HepG2 (cell line): ENCODE measurements at regions not wholly inside any gene's neighbourhood (a gene's known extent, or its start where the extent isn't known, plus 50 kb on each side); places are given as distances from the start of the nearest gene placed in this dataset.

Source experiments
- ATAC-seq: fragments of 200-7000 bp; cut with Tn5 transposase; 3 replicates; pipeline ENCODE4 v1.9.1; 2020; ENCODE audit warnings: mild to moderate bottlenecking, moderate library complexity
- BruUV-seq: library from RNA; stranded (reverse); fragments of 400-500 nt; replicated peaks from 2 replicates; lab custom pipeline; 2021; lab: Mats Ljungman, UMichigan
- CTCF ChIA-PET: fragments of 300-600 bp; formaldehyde crosslinking; extraction: SDS; loops from one replicate; lab custom pipeline; 2021; ENCODE audit warnings: low total read pairs, inconsistent platforms, low intra/inter-chr PET ratio; lab: Yijun Ruan, JAX
- POLR2A ChIA-PET: fragments of 350-600 bp; sonication (Branson Sonifier 250); formaldehyde crosslinking; loops from one replicate; lab custom pipeline; 2020; ENCODE audit warnings: antibody characterized with exemption, inconsistent platforms; lab: Yijun Ruan, JAX
- DNase-seq: peaks from one replicate; pipeline ENCODE4 v3.0.0-alpha.2; 2015; ENCODE audit warnings: low spot score
- FAIRE-seq: peaks from 3 replicates; lab custom pipeline; 2011; peaks lifted over from hg19 to GRCh38; lab: Jason Lieb, UNC
- H2AFZ ChIP-seq: one replicate; pipeline ENCODE4 v1.6.1; 2011; ENCODE audit warnings: low read length, inconsistent platforms
- H3K27ac ChIP-seq: fragments of 300-600 bp; 3 replicates; pipeline ENCODE4 v1.8.0; 2011; ENCODE audit warnings: mixed run types, mild to moderate bottlenecking, mixed read lengths, low read length, inconsistent platforms; ENCODE audit not compliant: insufficient read depth; ENCODE audit errors: extremely low read length
- H3K27me3 ChIP-seq, 2 experiments: fragments of 200-600 bp in 1 of 2; 2 replicates in 1 of 2; 3 replicates in 1 of 2; pipeline versions ENCODE4 v1.6.0 to v1.8.0; 2011; ENCODE audit warnings: low read length in 2 of 2, mild to moderate bottlenecking in 2 of 2, moderate library complexity in 2 of 2, inconsistent platforms in 1 of 2; ENCODE audit not compliant: insufficient read depth in 2 of 2, control insufficient read depth in 1 of 2
- H3K36me3 ChIP-seq, 2 experiments: fragments of 200-600 bp in 1 of 2; replicated peaks in 1 of 2; 2 replicates in 1 of 2; 3 replicates in 1 of 2; pipeline versions ENCODE4 v1.5.1 to v1.8.0; 2011; ENCODE audit warnings: low read length in 2 of 2, inconsistent platforms in 1 of 2; ENCODE audit not compliant: insufficient read depth in 2 of 2, control insufficient read depth in 1 of 2
- H3K4me1 ChIP-seq: 2 replicates; pipeline ENCODE4 v1.5.1; 2012; ENCODE audit warnings: low read length, inconsistent platforms; ENCODE audit not compliant: insufficient read depth
- H3K4me2 ChIP-seq: 2 replicates; pipeline ENCODE4 v1.6.0; 2011; ENCODE audit warnings: low read depth, low read length, inconsistent platforms
- H3K4me3 ChIP-seq, 3 experiments: fragments of 200-600 bp in 1 of 3; sonication (generic), shearing (Covaris generic) in 1 of 3; replicated peaks in 1 of 3; 2 replicates each; pipeline ENCODE4 v1.5.1; 2011 to 2016; ENCODE audit warnings: low read length in 3 of 3, inconsistent platforms in 2 of 3, low read depth in 2 of 3, mild to moderate bottlenecking in 2 of 3, control low read depth in 1 of 3, mixed read lengths in 1 of 3; ENCODE audit not compliant: insufficient read depth in 1 of 3
- H3K79me2 ChIP-seq: one replicate; pipeline ENCODE4 v1.6.1; 2011; ENCODE audit warnings: low read length, inconsistent platforms; ENCODE audit not compliant: insufficient read depth
- H3K9ac ChIP-seq: 2 replicates; pipeline ENCODE4 v1.6.0; 2011; ENCODE audit warnings: mild to moderate bottlenecking, low read depth, low read length, inconsistent platforms; ENCODE audit not compliant: insufficient read depth
- H3K9me3 ChIP-seq: 2 replicates; pipeline ENCODE4 v1.5.1; 2012; ENCODE audit warnings: mild to moderate bottlenecking, low read length
- H4K20me1 ChIP-seq: 2 replicates; pipeline ENCODE4 v1.6.0; 2011; ENCODE audit warnings: inconsistent platforms, mild to moderate bottlenecking, low read length, moderate library complexity; ENCODE audit not compliant: insufficient read depth
- ELF1 ChIP-seq: sonication (generic); formaldehyde crosslinking; IDR thresholded peaks from 2 replicates; pipeline ENCODE4 v1.4.0; 2020; ENCODE audit warnings: missing genetic modification reagents
- HNF4G ChIP-seq, 2 experiments: sonication (generic) in 1 of 2; formaldehyde crosslinking in 1 of 2; IDR thresholded peaks; 2 replicates each; pipeline versions ENCODE4 v1.4.0 to v1.6.1; 2011 to 2020; ENCODE audit warnings: borderline replicate concordance in 2 of 2, low read depth in 2 of 2, mild to moderate bottlenecking in 2 of 2, low read length in 1 of 2, missing genetic modification reagents in 1 of 2, moderate library complexity in 1 of 2
- IKZF4 ChIP-seq: sonication (generic); formaldehyde crosslinking; IDR thresholded peaks from 2 replicates; pipeline ENCODE4 v1.5.1; 2020; ENCODE audit warnings: borderline replicate concordance, mild to moderate bottlenecking, low read depth, missing genetic modification reagents; ENCODE audit errors: not compliant biosample characterization
- JUN ChIP-seq: sonication (generic); formaldehyde crosslinking; IDR thresholded peaks from 2 replicates; pipeline ENCODE4 v1.4.0; 2020; ENCODE audit warnings: mild to moderate bottlenecking, missing genetic modification reagents
- MEIS1 ChIP-seq: sonication (generic); formaldehyde crosslinking; IDR thresholded peaks from 2 replicates; pipeline ENCODE4 v1.9.0; 2021; ENCODE audit warnings: mild to moderate bottlenecking, missing genetic modification reagents, moderate library complexity, borderline replicate concordance
- SNRNP70 ChIP-seq: fragments of 200-400 bp; formaldehyde crosslinking; IDR thresholded peaks from 2 replicates; pipeline ENCODE4 v1.6.1; 2017; ENCODE audit warnings: mild to moderate bottlenecking, low read depth, low read length, moderate library complexity
- TBP ChIP-seq: sonication (generic); formaldehyde crosslinking; IDR thresholded peaks from 2 replicates; pipeline ENCODE4 v1.5.0; 2020; ENCODE audit warnings: missing genetic modification reagents
- U2AF2 ChIP-seq: fragments of 200-400 bp; formaldehyde crosslinking; IDR thresholded peaks from 2 replicates; pipeline ENCODE4 v1.6.1; 2017; ENCODE audit warnings: low read depth, mild to moderate bottlenecking, low read length
- ZBTB3 ChIP-seq: sonication (generic); formaldehyde crosslinking; IDR thresholded peaks from 2 replicates; pipeline ENCODE4 v1.4.0; 2020; ENCODE audit warnings: low read depth, mild to moderate bottlenecking, moderate library complexity, missing genetic modification reagents, borderline replicate concordance
- ZBTB7B ChIP-seq: sonication (generic); formaldehyde crosslinking; IDR thresholded peaks from 2 replicates; pipeline ENCODE4 v1.4.0; 2020; ENCODE audit warnings: missing genetic modification reagents
- ZFP1 ChIP-seq: IDR thresholded peaks from 2 replicates; pipeline ENCODE4 v1.6.1; 2016
- ZIK1 ChIP-seq: sonication (generic); formaldehyde crosslinking; IDR thresholded peaks from 2 replicates; pipeline ENCODE4 v1.5.0; 2020; ENCODE audit warnings: mild to moderate bottlenecking, low read depth, missing genetic modification reagents, borderline replicate concordance
- in situ Hi-C: cut with HindIII; loops from 2 replicates; pipeline ENCODE4 v1.10.0; 2017; ENCODE audit warnings: low pct_unique_long_range_greater_than_20kb; ENCODE audit not compliant: extremely low pct_ligation_motif_present
- intact Hi-C: fragments of 100-400 bp; cut with micrococcal nuclease; formaldehyde crosslinking; loops from one replicate; pipeline ENCODE4 v1.10.0; 2022; ENCODE audit not compliant: unreplicated experiment
- TF ChIP-seq, protein P1 (sequence below): sonication (generic); formaldehyde crosslinking; IDR thresholded peaks from 2 replicates; pipeline ENCODE4 v1.4.0; 2020; ENCODE audit warnings: low read depth, mild to moderate bottlenecking, missing genetic modification reagents
- TF ChIP-seq, protein P2 (sequence below): IDR thresholded peaks from 2 replicates; pipeline ENCODE4 v1.6.1; 2016; ENCODE audit warnings: low read depth, missing genetic modification reagents, missing compliant biosample characterization

DNA sequence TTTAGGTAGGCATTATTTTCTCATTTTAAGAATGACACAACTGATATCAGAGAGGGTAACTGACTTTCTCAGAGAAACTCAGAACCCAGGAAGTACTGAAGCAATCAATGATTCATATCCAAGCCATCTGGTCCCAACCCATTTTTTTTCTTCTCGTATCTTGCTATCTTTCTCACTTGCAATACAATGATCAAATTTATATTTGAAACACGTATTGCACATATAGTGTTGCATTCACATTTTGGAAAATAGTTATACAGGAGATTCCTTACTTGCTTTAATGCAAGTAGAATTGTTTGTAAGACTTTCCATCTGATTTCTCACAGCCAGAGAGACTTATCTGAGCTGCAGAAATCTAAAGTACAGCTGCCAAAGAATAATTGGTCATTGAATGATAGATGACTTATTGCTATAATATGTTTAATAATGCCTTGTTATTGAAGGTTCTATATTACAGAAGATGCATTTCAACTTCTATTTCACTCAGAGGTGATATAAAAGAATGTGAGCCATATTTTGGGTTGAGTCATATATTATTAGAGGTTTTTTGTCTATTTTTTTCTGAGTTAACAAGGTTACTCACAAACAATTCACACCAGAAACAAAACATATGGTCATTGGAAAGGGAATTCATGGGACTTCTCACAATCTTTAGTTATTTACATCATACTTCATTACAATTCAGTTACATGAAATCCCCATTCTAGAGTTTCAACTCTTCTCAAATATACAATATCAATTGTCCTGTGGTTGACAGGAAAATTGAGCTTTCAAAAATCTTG, 337.5 kb upstream of the CITED2 start (continued):
- TF ChIP-seq SNRNP70 (no peak), JUN (CRISPR knock-in tag) (no peak), HNF4G (IDR thresholded peaks at IDR 0.05; ENCODE audit: borderline replicate concordance, low read depth, low read length) (no peak), HNF4G (CRISPR knock-in tag; IDR thresholded peaks at IDR 0.05; ENCODE audit: borderline replicate concordance, low read depth) (no peak), ZBTB3 (CRISPR knock-in tag) (no peak), ZBTB7B (no peak), U2AF2 (no peak)

DNA sequence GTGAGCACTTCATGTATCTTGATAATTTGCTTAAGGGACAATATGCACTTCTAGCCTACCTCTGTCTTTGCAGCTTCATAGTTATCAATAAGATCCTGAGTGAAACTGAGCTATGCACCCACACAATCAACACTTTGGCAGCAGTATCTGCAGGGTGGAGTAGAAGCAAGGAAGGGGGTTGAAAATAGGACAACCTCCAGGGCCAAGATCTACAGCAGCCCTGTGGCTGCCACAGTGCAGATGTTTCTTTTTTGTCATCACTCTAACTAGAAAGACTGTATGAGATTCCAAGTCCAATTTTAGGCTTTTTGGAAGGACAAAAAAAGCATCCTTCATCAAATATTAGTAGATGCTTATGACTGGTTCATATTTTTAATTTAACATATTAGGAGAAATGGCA, 336.1 kb upstream of the CITED2 start:
- CTCF ChIA-PET: no interaction called here
- ATAC-seq: no peak
- Histone ChIP-seq H3K9me3 (no peaks in the 10 kb centered on the region), H3K36me3 (no peaks in the 10 kb centered on the region), H3K27me3 (no peaks in the 10 kb centered on the region), H3K79me2 (no peaks in the 10 kb centered on the region), H3K9ac (no peak overlapping the region), H3K4me2 (no peak overlapping the region), H3K4me3 (no peak overlapping the region), H4K20me1 (no peaks in the 10 kb centered on the region), H2AFZ (no peak overlapping the region), H3K27ac (no peak overlapping the region), H3K4me1 (peaks cover 16% of the 10 kb centered on the region)
- intact Hi-C loops: no loop called here
- TF ChIP-seq ELF1 (CRISPR knock-in tag): no peak
- no peak for TF ChIP-seq TBP
- TF ChIP-seq IKZF4 (CRISPR knock-in tag): no peak
- TF ChIP-seq ZIK1 (CRISPR knock-in tag): no peak
- TF ChIP-seq MEIS1: no peak
- TF ChIP-seq, protein P1, sequence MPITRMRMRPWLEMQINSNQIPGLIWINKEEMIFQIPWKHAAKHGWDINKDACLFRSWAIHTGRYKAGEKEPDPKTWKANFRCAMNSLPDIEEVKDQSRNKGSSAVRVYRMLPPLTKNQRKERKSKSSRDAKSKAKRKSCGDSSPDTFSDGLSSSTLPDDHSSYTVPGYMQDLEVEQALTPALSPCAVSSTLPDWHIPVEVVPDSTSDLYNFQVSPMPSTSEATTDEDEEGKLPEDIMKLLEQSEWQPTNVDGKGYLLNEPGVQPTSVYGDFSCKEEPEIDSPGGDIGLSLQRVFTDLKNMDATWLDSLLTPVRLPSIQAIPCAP (CRISPR knock-in tag): no peak
- TF ChIP-seq, protein P2, sequence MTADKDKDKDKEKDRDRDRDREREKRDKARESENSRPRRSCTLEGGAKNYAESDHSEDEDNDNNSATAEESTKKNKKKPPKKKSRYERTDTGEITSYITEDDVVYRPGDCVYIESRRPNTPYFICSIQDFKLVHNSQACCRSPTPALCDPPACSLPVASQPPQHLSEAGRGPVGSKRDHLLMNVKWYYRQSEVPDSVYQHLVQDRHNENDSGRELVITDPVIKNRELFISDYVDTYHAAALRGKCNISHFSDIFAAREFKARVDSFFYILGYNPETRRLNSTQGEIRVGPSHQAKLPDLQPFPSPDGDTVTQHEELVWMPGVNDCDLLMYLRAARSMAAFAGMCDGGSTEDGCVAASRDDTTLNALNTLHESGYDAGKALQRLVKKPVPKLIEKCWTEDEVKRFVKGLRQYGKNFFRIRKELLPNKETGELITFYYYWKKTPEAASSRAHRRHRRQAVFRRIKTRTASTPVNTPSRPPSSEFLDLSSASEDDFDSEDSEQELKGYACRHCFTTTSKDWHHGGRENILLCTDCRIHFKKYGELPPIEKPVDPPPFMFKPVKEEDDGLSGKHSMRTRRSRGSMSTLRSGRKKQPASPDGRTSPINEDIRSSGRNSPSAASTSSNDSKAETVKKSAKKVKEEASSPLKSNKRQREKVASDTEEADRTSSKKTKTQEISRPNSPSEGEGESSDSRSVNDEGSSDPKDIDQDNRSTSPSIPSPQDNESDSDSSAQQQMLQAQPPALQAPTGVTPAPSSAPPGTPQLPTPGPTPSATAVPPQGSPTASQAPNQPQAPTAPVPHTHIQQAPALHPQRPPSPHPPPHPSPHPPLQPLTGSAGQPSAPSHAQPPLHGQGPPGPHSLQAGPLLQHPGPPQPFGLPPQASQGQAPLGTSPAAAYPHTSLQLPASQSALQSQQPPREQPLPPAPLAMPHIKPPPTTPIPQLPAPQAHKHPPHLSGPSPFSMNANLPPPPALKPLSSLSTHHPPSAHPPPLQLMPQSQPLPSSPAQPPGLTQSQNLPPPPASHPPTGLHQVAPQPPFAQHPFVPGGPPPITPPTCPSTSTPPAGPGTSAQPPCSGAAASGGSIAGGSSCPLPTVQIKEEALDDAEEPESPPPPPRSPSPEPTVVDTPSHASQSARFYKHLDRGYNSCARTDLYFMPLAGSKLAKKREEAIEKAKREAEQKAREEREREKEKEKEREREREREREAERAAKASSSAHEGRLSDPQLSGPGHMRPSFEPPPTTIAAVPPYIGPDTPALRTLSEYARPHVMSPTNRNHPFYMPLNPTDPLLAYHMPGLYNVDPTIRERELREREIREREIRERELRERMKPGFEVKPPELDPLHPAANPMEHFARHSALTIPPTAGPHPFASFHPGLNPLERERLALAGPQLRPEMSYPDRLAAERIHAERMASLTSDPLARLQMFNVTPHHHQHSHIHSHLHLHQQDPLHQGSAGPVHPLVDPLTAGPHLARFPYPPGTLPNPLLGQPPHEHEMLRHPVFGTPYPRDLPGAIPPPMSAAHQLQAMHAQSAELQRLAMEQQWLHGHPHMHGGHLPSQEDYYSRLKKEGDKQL (CRISPR knock-in tag): no peak
- TF ChIP-seq ZFP1 (CRISPR knock-in tag): no peak
- DNase-seq: no peak
- no TSS peak for BruUV-seq
- no peak for FAIRE-seq
- in situ Hi-C loops: no loop called here
- POLR2A ChIA-PET: no interaction called here
